H1 (cell line): ENCODE measurements at regions not wholly inside any gene's neighbourhood (a gene's known extent, or its start where the extent isn't known, plus 50 kb on each side); places are given as distances from the start of the nearest gene placed in this dataset.

Experiments used
- BRCA1 ChIP-seq: IDR thresholded peaks from 2 replicates; pipeline ENCODE4 v1.6.1; 2012; ENCODE audit warnings: low read depth, low read length, improper control_type of control experiment
- EGR1 ChIP-seq: IDR thresholded peaks from 2 replicates; pipeline ENCODE4 v1.6.1; 2011; ENCODE audit warnings: low read depth, low read length, borderline replicate concordance
- HDAC2 ChIP-seq, 2 experiments: fragments of 300-600 bp in 1 of 2; sonication (generic) in 1 of 2; IDR thresholded peaks; 2 replicates each; pipeline ENCODE4 v1.6.1; 2011 to 2012; ENCODE audit warnings: low read depth in 2 of 2, low read length in 2 of 2, mild to moderate bottlenecking in 2 of 2, moderate library complexity in 2 of 2, borderline replicate concordance in 1 of 2, inconsistent platforms in 1 of 2
- KDM1A ChIP-seq: fragments of 200-600, 300-600 bp; sonication (generic); IDR thresholded peaks from 2 replicates; pipeline ENCODE4 v1.7.1; 2016; ENCODE audit warnings: mild to moderate bottlenecking, low read length, borderline replicate concordance
- MAX ChIP-seq: IDR thresholded peaks from 2 replicates; pipeline ENCODE4 v1.6.1; 2012; ENCODE audit warnings: inconsistent platforms
- RAD21 ChIP-seq, 2 experiments: IDR thresholded peaks in 1 of 2; conservative IDR thresholded peaks in 1 of 2; 2 replicates each; pipeline ENCODE4 v1.6.1; 2011; ENCODE audit warnings: low read depth in 2 of 2, low read length in 2 of 2, improper control_type of control experiment in 1 of 2, inconsistent platforms in 1 of 2, mild to moderate bottlenecking in 1 of 2, moderate library complexity in 1 of 2
- TAF1 ChIP-seq: IDR thresholded peaks from 2 replicates; pipeline ENCODE4 v1.6.1; 2011; ENCODE audit warnings: mild to moderate bottlenecking, low read depth, low read length
- YY1 ChIP-seq: IDR thresholded peaks from 2 replicates; pipeline ENCODE4 v1.6.1; 2011; ENCODE audit warnings: low read depth, mild to moderate bottlenecking, low read length
- TF ChIP-seq, protein P1 (sequence below), 3 experiments: IDR thresholded peaks; 1 replicate in 2 of 3; 2 replicates in 1 of 3; pipeline versions ENCODE4 v1.5.1 to v1.6.1; 2011; ENCODE audit warnings: low read length in 3 of 3, mild to moderate bottlenecking in 3 of 3, inconsistent platforms in 2 of 3, low read depth in 1 of 3, moderate library complexity in 1 of 3; ENCODE audit not compliant: insufficient read depth in 1 of 3; ENCODE audit errors: control extremely low read depth in 1 of 3

DNA sequence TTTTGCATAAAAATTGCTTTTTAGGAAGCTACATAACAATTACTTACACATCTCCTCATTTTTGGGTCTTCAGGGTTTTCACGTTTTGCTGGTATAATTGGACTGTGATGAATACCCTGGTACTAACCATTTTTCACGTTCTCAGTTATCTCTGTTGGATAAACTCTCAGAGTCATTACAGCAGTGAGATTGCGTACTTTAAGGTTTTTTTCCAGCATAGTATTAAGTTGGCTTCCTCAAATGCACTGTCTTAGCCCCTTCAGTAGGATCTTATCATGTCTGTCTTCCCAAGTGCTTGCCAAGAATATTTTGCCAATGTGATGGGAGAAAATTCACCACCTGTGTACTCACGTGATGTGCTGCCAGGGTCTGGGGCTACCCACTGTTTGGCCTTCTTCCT is 342.5 kb downstream of the TEX29 start:
- TF ChIP-seq BRCA1: no peak
- TF ChIP-seq HDAC2 (IDR thresholded peaks at IDR 0.05; ENCODE audit: borderline replicate concordance in 1 of 2, low read depth in 2 of 2, low read length in 2 of 2): no peak
- no peak for TF ChIP-seq RAD21 (IDR thresholded peaks at IDR 0.05 in 1 of 2, conservative IDR thresholded peaks at IDR 0.05 in 1 of 2; ENCODE audit: low read depth in 2 of 2, low read length in 2 of 2)
- TF ChIP-seq MAX: no peak
- TF ChIP-seq, protein P1, sequence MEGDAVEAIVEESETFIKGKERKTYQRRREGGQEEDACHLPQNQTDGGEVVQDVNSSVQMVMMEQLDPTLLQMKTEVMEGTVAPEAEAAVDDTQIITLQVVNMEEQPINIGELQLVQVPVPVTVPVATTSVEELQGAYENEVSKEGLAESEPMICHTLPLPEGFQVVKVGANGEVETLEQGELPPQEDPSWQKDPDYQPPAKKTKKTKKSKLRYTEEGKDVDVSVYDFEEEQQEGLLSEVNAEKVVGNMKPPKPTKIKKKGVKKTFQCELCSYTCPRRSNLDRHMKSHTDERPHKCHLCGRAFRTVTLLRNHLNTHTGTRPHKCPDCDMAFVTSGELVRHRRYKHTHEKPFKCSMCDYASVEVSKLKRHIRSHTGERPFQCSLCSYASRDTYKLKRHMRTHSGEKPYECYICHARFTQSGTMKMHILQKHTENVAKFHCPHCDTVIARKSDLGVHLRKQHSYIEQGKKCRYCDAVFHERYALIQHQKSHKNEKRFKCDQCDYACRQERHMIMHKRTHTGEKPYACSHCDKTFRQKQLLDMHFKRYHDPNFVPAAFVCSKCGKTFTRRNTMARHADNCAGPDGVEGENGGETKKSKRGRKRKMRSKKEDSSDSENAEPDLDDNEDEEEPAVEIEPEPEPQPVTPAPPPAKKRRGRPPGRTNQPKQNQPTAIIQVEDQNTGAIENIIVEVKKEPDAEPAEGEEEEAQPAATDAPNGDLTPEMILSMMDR (IDR thresholded peaks at IDR 0.05; ENCODE audit: control extremely low read depth in 1 of 3, insufficient read depth in 1 of 3, low read depth in 1 of 3, low read length in 3 of 3): no peak
- no peak for TF ChIP-seq TAF1
- TF ChIP-seq YY1: no peak
- TF ChIP-seq KDM1A: no peak
- no peak for TF ChIP-seq EGR1
